H1 (cell line): ENCODE measurements at regions not wholly inside any gene's neighbourhood (a gene's known extent, or its start where the extent isn't known, plus 50 kb on each side); places are given as distances from the start of the nearest gene placed in this dataset.

Experiments used
- CTCF ChIA-PET: fragments of 300-600 bp; sonication (Branson Sonifier 250); formaldehyde crosslinking; loops from one replicate; lab custom pipeline; 2021; ENCODE audit not compliant: partially characterized antibody; lab: Charles Lee
- POLR2A ChIA-PET: fragments of 300-600 bp; sonication (Branson Sonifier 250); formaldehyde crosslinking; loops from one replicate; lab custom pipeline; 2021; ENCODE audit warnings: inconsistent platforms; ENCODE audit not compliant: partially characterized antibody; lab: Charles Lee
- DNase-seq, 2 experiments: peaks; one replicate each; pipeline versions ENCODE4 v3.0.0 to v3.0.0-alpha.2; 2010 to 2022; ENCODE audit warnings: low spot score in 2 of 2, low read depth in 1 of 2, mixed read lengths in 1 of 2
- FAIRE-seq: peaks from 2 replicates; lab custom pipeline; 2011; peaks lifted over from hg19 to GRCh38; lab: Jason Lieb, UNC
- H2AFZ ChIP-seq: 2 replicates; pipeline ENCODE4 v1.8.1; 2012; ENCODE audit warnings: low read length, inconsistent platforms
- H2AK5ac ChIP-seq: 2 replicates; pipeline ENCODE4 v1.6.1; 2013; ENCODE audit warnings: low read depth, low read length
- H2BK120ac ChIP-seq: replicated peaks from 2 replicates; pipeline ENCODE3; 2013; ENCODE audit warnings: low read depth, low read length, inconsistent platforms
- H2BK12ac ChIP-seq: 2 replicates; pipeline ENCODE4 v1.6.1; 2013; ENCODE audit warnings: low read depth, low read length
- H2BK15ac ChIP-seq: 2 replicates; pipeline ENCODE4 v1.6.1; 2013; ENCODE audit warnings: low read length
- H2BK20ac ChIP-seq: 2 replicates; pipeline ENCODE4 v1.6.1; 2013; ENCODE audit warnings: low read length
- H2BK5ac ChIP-seq: 2 replicates; pipeline ENCODE4 v1.6.1; 2013; ENCODE audit warnings: low read depth, low read length
- H3K14ac ChIP-seq: 2 replicates; pipeline ENCODE4 v1.6.1; 2013; ENCODE audit warnings: inconsistent platforms; ENCODE audit not compliant: insufficient read length
- H3K18ac ChIP-seq: 2 replicates; pipeline ENCODE4 v1.6.1; 2013; ENCODE audit warnings: low read length; ENCODE audit errors: extremely low read depth
- H3K23ac ChIP-seq: 2 replicates; pipeline ENCODE4 v1.6.1; 2013; ENCODE audit warnings: inconsistent platforms; ENCODE audit not compliant: insufficient read length
- H3K23me2 ChIP-seq: 2 replicates; pipeline ENCODE4 v1.6.1; 2013; ENCODE audit warnings: low read depth, low read length
- H3K27ac ChIP-seq: 2 replicates; pipeline ENCODE4 v1.6.1; 2011; ENCODE audit warnings: low read depth, low read length, inconsistent platforms
- H3K27me3 ChIP-seq, 4 experiments: replicated peaks in 1 of 4; 1 replicate in 1 of 4; 2 replicates in 3 of 4; pipeline versions ENCODE4 v1.6.1 to v1.8.1; 2011 to 2013; ENCODE audit warnings: low read length in 3 of 4, mild to moderate bottlenecking in 3 of 4, inconsistent platforms in 2 of 4, mixed read lengths in 2 of 4, moderate library complexity in 1 of 4; ENCODE audit not compliant: control insufficient read depth in 3 of 4, insufficient read depth in 3 of 4; ENCODE audit errors: extremely low read depth in 1 of 4
- H3K36me3 ChIP-seq, 4 experiments: 2 replicates each; pipeline versions ENCODE4 v1.6.1 to v1.8.1; 2011 to 2013; ENCODE audit warnings: mild to moderate bottlenecking in 4 of 4, low read length in 3 of 4, moderate library complexity in 2 of 4, control low read depth in 1 of 4, inconsistent platforms in 1 of 4; ENCODE audit not compliant: insufficient read depth in 4 of 4, control insufficient read depth in 2 of 4
- H3K4ac ChIP-seq: replicated peaks from 2 replicates; pipeline ENCODE3; 2013; ENCODE audit warnings: low read length, low read depth, mixed read lengths, inconsistent platforms; ENCODE audit not compliant: insufficient read length
- H3K4me1 ChIP-seq, 4 experiments: replicated peaks in 1 of 4; 1 replicate in 1 of 4; 2 replicates in 3 of 4; pipeline versions ENCODE4 v1.6.1 to v1.8.1; 2011 to 2013; ENCODE audit warnings: low read length in 3 of 4, inconsistent platforms in 2 of 4, mixed read lengths in 1 of 4; ENCODE audit not compliant: insufficient read depth in 4 of 4, control insufficient read depth in 3 of 4
- H3K4me2 ChIP-seq, 2 experiments: 2 replicates each; pipeline versions ENCODE4 v1.6.1 to v1.8.1; 2011 to 2013; ENCODE audit warnings: low read depth in 2 of 2, low read length in 2 of 2, control low read depth in 1 of 2, inconsistent platforms in 1 of 2, mild to moderate bottlenecking in 1 of 2; ENCODE audit not compliant: insufficient read depth in 1 of 2
- H3K4me3 ChIP-seq, 4 experiments: fragments of 200-600, 300-600 bp in 1 of 4; sonication (generic), shearing (Covaris generic), sonication (Bioruptor Twin) in 1 of 4; 2 replicates each; pipeline versions ENCODE4 v1.5.1 to v1.8.1; 2011 to 2016; ENCODE audit warnings: low read length in 4 of 4, low read depth in 3 of 4, control low read depth in 2 of 4, inconsistent platforms in 2 of 4, mild to moderate bottlenecking in 2 of 4, mixed read lengths in 1 of 4, moderate library complexity in 1 of 4; ENCODE audit not compliant: insufficient read depth in 2 of 4; ENCODE audit errors: extremely low read depth in 1 of 4
- H3K56ac ChIP-seq: replicated peaks from 2 replicates; pipeline ENCODE3; 2013; ENCODE audit warnings: low read depth, mild to moderate bottlenecking, mixed read lengths, low read length, inconsistent platforms; ENCODE audit not compliant: insufficient read length
- H3K79me1 ChIP-seq: 2 replicates; pipeline ENCODE4 v1.6.1; 2013; ENCODE audit warnings: low read depth, low read length, control low read depth
- H3K79me2 ChIP-seq, 2 experiments: 2 replicates each; pipeline versions ENCODE4 v1.6.1 to v1.8.1; 2012 to 2013; ENCODE audit warnings: low read length in 2 of 2, mild to moderate bottlenecking in 2 of 2, inconsistent platforms in 1 of 2; ENCODE audit not compliant: insufficient read depth in 2 of 2, control insufficient read depth in 1 of 2
- H3K9ac ChIP-seq, 4 experiments: replicated peaks in 1 of 4; 1 replicate in 1 of 4; 2 replicates in 3 of 4; pipeline versions ENCODE4 v1.6.1 to v1.8.1; 2011 to 2013; ENCODE audit warnings: low read depth in 3 of 4, low read length in 3 of 4, control low read depth in 2 of 4, mild to moderate bottlenecking in 2 of 4, moderate library complexity in 2 of 4, inconsistent platforms in 1 of 4; ENCODE audit errors: extremely low read depth in 1 of 4
- H3K9me3 ChIP-seq, 2 experiments: 2 replicates each; pipeline versions ENCODE4 v1.6.1 to v1.8.1; 2012 to 2013; ENCODE audit warnings: mild to moderate bottlenecking in 2 of 2, moderate library complexity in 2 of 2, control low read depth in 1 of 2, inconsistent platforms in 1 of 2, low read depth in 1 of 2, low read length in 1 of 2, mixed read lengths in 1 of 2; ENCODE audit not compliant: insufficient read depth in 2 of 2
- H4K20me1 ChIP-seq, 2 experiments: replicated peaks in 1 of 2; 2 replicates each; pipeline versions ENCODE3 to v1.8.1; 2011 to 2013; ENCODE audit warnings: inconsistent platforms in 2 of 2, low read length in 2 of 2, mild to moderate bottlenecking in 1 of 2; ENCODE audit not compliant: insufficient read depth in 2 of 2, control insufficient read depth in 1 of 2
- H4K5ac ChIP-seq: 2 replicates; pipeline ENCODE4 v1.6.1; 2013; ENCODE audit warnings: low read length, low read depth, mixed read lengths, inconsistent platforms; ENCODE audit not compliant: insufficient read length
- H4K8ac ChIP-seq: 2 replicates; pipeline ENCODE4 v1.8.0; 2013; ENCODE audit warnings: mild to moderate bottlenecking, moderate library complexity, low read length, inconsistent platforms; ENCODE audit not compliant: insufficient read depth; ENCODE audit errors: extremely low read depth
- H4K91ac ChIP-seq: replicated peaks from 2 replicates; pipeline ENCODE3; 2013; ENCODE audit warnings: low read length, mixed read lengths, inconsistent platforms; ENCODE audit not compliant: insufficient read length
- EP300 ChIP-seq, 2 experiments: IDR thresholded peaks; 1 replicate in 1 of 2; 2 replicates in 1 of 2; pipeline ENCODE4 v1.6.1; 2011 to 2012; ENCODE audit warnings: low read depth in 2 of 2, low read length in 2 of 2, mild to moderate bottlenecking in 2 of 2, borderline replicate concordance in 1 of 2, inconsistent platforms in 1 of 2, moderate library complexity in 1 of 2
- KDM4A ChIP-seq: IDR thresholded peaks from one replicate; pipeline ENCODE4 v1.7.1; 2012; ENCODE audit warnings: low read depth, mild to moderate bottlenecking, moderate library complexity, low read length, inconsistent platforms; ENCODE audit not compliant: severe bottlenecking
- POLR2AphosphoS5 ChIP-seq: IDR thresholded peaks from 2 replicates; pipeline ENCODE4 v1.6.1; 2011; ENCODE audit warnings: low read depth, low read length
- WGBS, 2 experiments: shearing (Covaris generic) in 1 of 2; methylation state at CpG; one replicate each; pipeline versions ENCODE4 v1.1.6 to v1.1.7; 2013 to 2015; ENCODE audit warnings: low lambda C conversion rate in 2 of 2, mixed read lengths in 2 of 2, inconsistent platforms in 1 of 2, low coverage in 1 of 2, missing lambda C conversion rate in 1 of 2; ENCODE audit not compliant: insufficient replicate concordance in 2 of 2, insufficient coverage in 1 of 2, insufficient read length in 1 of 2; ENCODE audit errors: extremely low coverage in 1 of 2, missing lambda C conversion rate in 1 of 2; 5-methylcytosine and 5-hydroxymethylcytosine counted together
- TF ChIP-seq, protein P1 (sequence below): IDR thresholded peaks from 2 replicates; pipeline ENCODE4 v1.6.1; 2012; ENCODE audit warnings: inconsistent platforms
- TF ChIP-seq, protein P2 (sequence below), 3 experiments: IDR thresholded peaks; 1 replicate in 2 of 3; 2 replicates in 1 of 3; pipeline versions ENCODE4 v1.5.1 to v1.6.1; 2011; ENCODE audit warnings: low read length in 3 of 3, mild to moderate bottlenecking in 3 of 3, inconsistent platforms in 2 of 3, low read depth in 1 of 3, moderate library complexity in 1 of 3; ENCODE audit not compliant: insufficient read depth in 1 of 3; ENCODE audit errors: control extremely low read depth in 1 of 3

- POLR2A ChIA-PET = interaction anchor here (0.7 kb wide), 1 partner anchor 55 kb away, joined by 5 read pairs; no protein-coding TSS in a partner anchor
- Histone ChIP-seq H2BK5ac (no peak overlapping the region), H3K9me3 (no peaks in the 10 kb centered on the region), H2AFZ (no peak overlapping the region), H3K79me1 (no peaks in the 10 kb centered on the region), H4K91ac (no peak overlapping the region), H3K4me2 (peak overlapping the region; percentile 50 to 57; a peak in 3 of 4 replicates), H3K23ac (no peak overlapping the region), H3K36me3 (no peaks in the 10 kb centered on the region), H3K27ac (no peak overlapping the region), H4K5ac (no peak overlapping the region), H3K4me1 (peaks cover 0 to 4% (median 0%) of the 10 kb centered on the region in 4 experiments; a peak in 3 of 7 replicates), H3K27me3 (no peaks in the 10 kb centered on the region), H3K23me2 (peaks cover 8% of the 10 kb centered on the region; the same call in 1 of the 2 replicates), H2BK12ac (no peak overlapping the region), H3K4ac (no peak overlapping the region), H4K8ac (peak overlapping the region; percentile 9; the same call in 1 of the 2 replicates), H3K79me2 (no peaks in the 10 kb centered on the region), H3K18ac (no peak overlapping the region), H3K4me3 (peak overlapping the region; percentile 14 to 51 (median 24)), H3K9ac (no peak overlapping the region), H2AK5ac (no peak overlapping the region), H2BK20ac (no peak overlapping the region), H3K56ac (no peak overlapping the region), H4K20me1 (peaks cover 0 to 5% of the 10 kb centered on the region in 2 experiments), H3K14ac (no peak overlapping the region), H2BK15ac (no peak overlapping the region), H2BK120ac (no peak overlapping the region)
- FAIRE-seq (no peak), DNase-seq (peak in 1 of 2 experiments; percentile 64)
- TF ChIP-seq EP300 (IDR thresholded peaks at IDR 0.05; ENCODE audit: borderline replicate concordance in 1 of 2, low read depth in 2 of 2, low read length in 2 of 2) (no peak), POLR2AphosphoS5 (no peak), KDM4A (peak; percentile 30)
- TF ChIP-seq, protein P1, sequence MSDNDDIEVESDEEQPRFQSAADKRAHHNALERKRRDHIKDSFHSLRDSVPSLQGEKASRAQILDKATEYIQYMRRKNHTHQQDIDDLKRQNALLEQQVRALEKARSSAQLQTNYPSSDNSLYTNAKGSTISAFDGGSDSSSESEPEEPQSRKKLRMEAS = 0 out of 2 replicates have a peak, but pooled peaks have one; percentile 16
- TF ChIP-seq, protein P2, sequence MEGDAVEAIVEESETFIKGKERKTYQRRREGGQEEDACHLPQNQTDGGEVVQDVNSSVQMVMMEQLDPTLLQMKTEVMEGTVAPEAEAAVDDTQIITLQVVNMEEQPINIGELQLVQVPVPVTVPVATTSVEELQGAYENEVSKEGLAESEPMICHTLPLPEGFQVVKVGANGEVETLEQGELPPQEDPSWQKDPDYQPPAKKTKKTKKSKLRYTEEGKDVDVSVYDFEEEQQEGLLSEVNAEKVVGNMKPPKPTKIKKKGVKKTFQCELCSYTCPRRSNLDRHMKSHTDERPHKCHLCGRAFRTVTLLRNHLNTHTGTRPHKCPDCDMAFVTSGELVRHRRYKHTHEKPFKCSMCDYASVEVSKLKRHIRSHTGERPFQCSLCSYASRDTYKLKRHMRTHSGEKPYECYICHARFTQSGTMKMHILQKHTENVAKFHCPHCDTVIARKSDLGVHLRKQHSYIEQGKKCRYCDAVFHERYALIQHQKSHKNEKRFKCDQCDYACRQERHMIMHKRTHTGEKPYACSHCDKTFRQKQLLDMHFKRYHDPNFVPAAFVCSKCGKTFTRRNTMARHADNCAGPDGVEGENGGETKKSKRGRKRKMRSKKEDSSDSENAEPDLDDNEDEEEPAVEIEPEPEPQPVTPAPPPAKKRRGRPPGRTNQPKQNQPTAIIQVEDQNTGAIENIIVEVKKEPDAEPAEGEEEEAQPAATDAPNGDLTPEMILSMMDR (IDR thresholded peaks at IDR 0.05; ENCODE audit: control extremely low read depth in 1 of 3, insufficient read depth in 1 of 3, low read depth in 1 of 3, low read length in 3 of 3) = no peak
- WGBS, 2 experiments = 35% methylated on average over 31 of the region's 33 CpGs; no CpG with 5 or more reads in 1 of the 2 experiments
- CTCF ChIA-PET = interaction anchor here (1.1 kb wide), 1 partner anchor 12 kb away, joined by 4 read pairs; no protein-coding TSS in a partner anchor
Observed at GRCh38 chr1:30342535-30343141, 380.7 kb downstream of the MATN1 start.
